Stimulated activated CD4-positive, alpha-beta T cell treated with anti-CD3 and anti-CD28 coated beads, Interleukin-4, amount 100 ng/mL, for 4 hours (primary cell): ENCODE measurements at regions not wholly inside any gene's neighbourhood (a gene's known extent, or its start where the extent isn't known, plus 50 kb on each side); places are given as distances from the start of the nearest gene placed in this dataset.
"Not testable (repeated sequence)": the region's sequence is repeated elsewhere in the genome, so short reads cannot be mapped to it uniquely, and the experiment has no call there.

Experiments
- DNase-seq, 2 experiments: peaks; one replicate each; pipeline ENCODE4 v3.0.0-alpha.2; 2020

DNA sequence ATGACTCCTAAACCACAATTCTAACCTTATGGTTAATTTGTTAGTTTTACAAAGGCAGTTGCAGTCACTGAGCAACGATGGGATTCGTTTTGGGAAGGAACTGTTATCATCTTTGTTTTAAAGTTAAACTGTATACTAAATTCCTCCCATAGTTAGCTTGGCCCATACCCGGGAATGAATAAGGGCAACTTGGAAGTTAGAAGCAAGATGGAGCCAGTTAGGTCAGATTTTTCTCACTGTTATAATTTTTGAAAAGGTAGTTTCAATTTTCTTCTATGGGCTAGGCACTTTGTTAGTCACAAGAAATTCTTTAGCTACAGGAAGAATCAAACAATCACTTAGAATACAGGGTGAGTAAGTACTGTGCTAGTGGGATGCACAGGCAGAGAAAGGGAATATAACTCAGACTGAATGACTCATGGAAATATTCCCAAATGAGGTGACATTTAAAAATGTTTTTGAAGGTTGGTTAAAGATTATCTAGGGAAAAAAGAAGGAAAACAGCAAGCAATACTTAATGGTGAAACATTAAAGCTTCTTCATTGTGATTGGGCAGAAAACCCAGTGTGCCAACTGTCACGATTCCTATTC lies 153.6 kb downstream of the MAGEB17 start:
- DNase-seq, result no peak

GRCh38 chrX:16333453-16333852 lies 166.2 kb downstream of the MAGEB17 start:
- no peak for DNase-seq

GRCh38 chrX:16335181-16335580 lies 167.9 kb downstream of the MAGEB17 start:
- DNase-seq, result no peak

- DNase-seq, result no peak
Observed at GRCh38 chrX:16347968-16348670, 180.8 kb downstream of the MAGEB17 start.

DNA sequence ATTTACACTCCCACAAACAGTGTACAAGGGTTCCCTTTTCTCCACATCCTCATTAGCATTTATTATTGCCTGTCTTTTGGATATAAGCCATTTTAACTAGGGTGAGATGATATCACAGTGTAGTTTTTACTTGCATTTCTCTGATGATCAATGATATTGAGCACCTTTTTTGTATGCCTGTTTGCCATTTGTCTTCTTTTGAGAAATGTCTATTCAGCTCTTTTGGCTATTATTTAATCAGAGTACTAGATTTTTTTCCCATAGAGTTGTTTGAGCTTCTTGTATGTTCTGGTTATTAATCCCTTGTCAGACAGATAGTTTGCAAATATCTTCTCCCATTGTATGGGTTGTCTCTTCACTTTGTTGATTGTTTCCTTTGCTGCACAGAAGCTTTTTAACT lies 190.6 kb downstream of the MAGEB17 start:
- DNase-seq, result no peak

DNA sequence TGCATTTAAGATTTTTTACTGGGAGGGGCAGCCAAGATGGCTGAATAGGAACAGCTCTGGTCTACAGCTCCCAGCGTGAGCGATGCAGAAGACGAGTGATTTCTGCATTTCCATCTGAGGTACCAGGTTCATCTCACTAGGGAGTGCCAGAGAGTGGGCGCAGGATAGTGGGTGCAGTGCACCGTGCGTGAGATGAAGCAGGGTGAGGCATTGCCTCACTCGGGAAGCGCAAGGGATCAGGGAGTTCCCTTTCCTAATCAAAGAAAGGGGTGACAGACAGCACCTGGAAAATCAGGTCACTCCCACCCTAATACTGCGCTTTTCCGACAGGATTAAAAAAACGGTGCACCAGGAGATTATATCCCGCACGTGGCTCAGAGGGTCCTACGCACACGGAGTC lies 192.8 kb downstream of the MAGEB17 start:
- DNase-seq, result not testable (repeated sequence)

GRCh38 chrX:16368696-16369095 lies 201.4 kb downstream of the MAGEB17 start:
- DNase-seq, result no peak

- no peak for DNase-seq
Observed at GRCh38 chrX:16376056-16376455, 208.8 kb downstream of the MAGEB17 start.

GRCh38 chrX:16386126-16386525 lies 218.8 kb downstream of the MAGEB17 start:
- DNase-seq, result no peak

DNA sequence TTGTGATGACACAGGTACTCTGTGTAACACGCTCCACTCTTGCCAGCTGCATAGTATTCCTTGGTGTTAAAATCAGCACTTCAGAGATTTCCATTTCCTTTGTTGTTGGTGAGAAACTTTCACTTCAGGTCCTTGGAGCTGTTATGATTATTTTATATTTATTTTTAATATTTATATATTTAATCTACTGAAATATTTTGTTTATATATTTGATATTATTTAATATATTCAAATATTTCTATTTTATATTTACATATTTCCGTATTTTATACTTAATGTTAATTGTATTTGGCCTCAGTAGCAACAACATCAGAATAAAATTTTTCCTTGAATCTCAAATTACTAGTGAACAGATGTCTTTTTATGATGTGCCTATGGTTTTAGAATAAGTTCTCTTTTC lies 225.3 kb downstream of the MAGEB17 start:
- DNase-seq, result no peak

DNA sequence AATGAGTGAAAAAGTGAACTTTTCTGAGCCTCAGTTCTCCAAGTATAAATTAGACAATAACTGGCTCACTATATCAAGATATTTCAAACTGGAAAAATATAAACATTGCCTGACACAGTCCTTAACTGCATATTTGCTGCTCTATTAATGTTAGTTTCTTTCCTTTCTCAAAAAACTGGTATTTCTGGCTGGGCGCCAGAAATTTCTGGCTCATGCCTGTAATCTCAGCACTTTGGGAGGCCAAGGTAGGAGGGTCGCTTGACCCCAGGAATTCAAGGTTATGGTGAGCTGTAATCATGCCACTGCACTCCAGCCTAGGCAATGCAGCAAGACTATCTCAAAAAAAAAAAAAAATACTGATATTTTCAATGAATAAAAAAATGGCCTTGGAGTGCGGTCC lies 227.0 kb downstream of the MAGEB17 start:
- no peak for DNase-seq

DNA sequence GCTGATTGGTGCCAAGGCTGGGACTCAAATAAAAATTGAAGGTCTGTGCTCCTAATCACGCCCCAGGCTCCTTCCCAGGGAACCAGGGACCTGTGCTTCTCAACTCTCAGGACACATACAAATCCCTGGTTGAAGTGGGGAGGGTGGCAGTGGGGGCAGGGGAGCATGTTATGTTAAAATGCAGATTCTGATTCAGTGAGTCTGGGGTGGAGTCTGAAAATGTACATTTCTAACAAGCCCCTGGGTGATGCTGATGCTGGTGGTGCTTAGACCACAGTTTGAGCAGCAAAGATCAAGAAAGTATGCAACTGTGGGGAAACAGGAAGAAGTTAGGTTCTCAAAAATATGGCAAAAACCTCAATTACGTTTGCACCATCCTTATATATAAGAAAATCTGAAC lies 236.5 kb downstream of the MAGEB17 start:
- DNase-seq, result no peak

- DNase-seq, result no peak
Observed at GRCh38 chrX:16416588-16416987, 233.4 kb upstream of the S100G start.

- DNase-seq, result no peak
Observed at GRCh38 chrX:16418650-16419049, 231.3 kb upstream of the S100G start.

GRCh38 chrX:16427668-16428067 lies 222.3 kb upstream of the S100G start:
- no peak for DNase-seq

- DNase-seq, result no peak
Observed at GRCh38 chrX:16429406-16429805, 220.6 kb upstream of the S100G start.

- DNase-seq, result no peak
Observed at GRCh38 chrX:16431266-16431665, 218.7 kb upstream of the S100G start.

- no peak for DNase-seq
Observed at GRCh38 chrX:16433021-16433420, 216.9 kb upstream of the S100G start.

GRCh38 chrX:16435399-16435986 lies 214.5 kb upstream of the S100G start:
- DNase-seq, result no peak

GRCh38 chrX:16436348-16437188 lies 213.4 kb upstream of the S100G start:
- peak; percentile 34 to 43 for DNase-seq

- DNase-seq, result no peak
Observed at GRCh38 chrX:16440446-16440845, 209.5 kb upstream of the S100G start.

DNA sequence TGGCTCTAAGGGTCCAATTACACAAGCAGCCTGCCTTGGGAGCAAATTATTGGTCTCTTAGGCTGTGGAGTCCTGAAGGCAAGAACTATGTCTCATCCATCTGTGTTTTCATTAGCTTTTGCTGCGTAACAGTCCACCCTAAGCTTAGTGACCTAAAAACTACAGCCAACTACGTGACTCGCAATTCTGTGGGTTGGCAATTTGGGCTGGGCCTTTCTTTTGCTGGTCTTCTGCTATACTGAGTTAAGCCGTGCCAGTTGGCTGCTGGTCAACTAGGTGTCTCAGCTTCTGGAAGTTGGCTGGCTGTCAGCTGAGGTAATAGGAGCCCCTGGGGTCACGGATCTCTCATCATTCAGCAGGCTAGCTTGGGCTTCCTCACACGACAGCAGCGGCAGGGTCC lies 205.6 kb upstream of the S100G start:
- DNase-seq, result no peak

- DNase-seq, result peak; percentile 12 to 34
Observed at GRCh38 chrX:16445166-16445752, 204.7 kb upstream of the S100G start.
